Non-pigmented ciliary epithelial cell (primary cell): ENCODE measurements at regions not wholly inside any gene's neighbourhood (a gene's known extent, or its start where the extent isn't known, plus 50 kb on each side); places are given as distances from the start of the nearest gene placed in this dataset.

Experiments
- DNase-seq: peaks from one replicate; pipeline ENCODE4 v3.0.0-alpha.2; 2010; ENCODE audit warnings: low read depth

DNA sequence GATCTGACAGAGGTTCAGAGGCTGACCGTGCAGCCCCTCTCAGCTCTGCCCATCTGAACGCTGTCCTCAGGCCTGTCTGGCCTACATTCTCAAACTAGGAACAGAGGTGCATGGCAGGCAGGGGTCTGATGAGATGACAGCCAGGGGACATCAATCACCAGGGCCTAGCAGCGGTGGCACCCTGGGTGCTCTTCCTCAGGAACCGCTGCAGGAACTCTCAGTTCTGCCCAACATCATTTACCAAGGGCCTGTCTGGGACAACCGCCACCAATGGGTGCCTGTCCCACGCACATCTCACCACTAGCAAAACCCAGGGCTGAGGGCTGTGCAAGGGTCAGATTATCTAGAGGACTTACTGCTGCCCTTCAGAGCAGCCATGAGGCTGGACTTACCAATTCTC lies 245.7 kb downstream of the TOMM20 start:
- DNase-seq: no peak

- no peak for DNase-seq
These were observed 246.5 kb downstream of the TOMM20 start for GRCh38 chr1:234881893-234882771.

DNA sequence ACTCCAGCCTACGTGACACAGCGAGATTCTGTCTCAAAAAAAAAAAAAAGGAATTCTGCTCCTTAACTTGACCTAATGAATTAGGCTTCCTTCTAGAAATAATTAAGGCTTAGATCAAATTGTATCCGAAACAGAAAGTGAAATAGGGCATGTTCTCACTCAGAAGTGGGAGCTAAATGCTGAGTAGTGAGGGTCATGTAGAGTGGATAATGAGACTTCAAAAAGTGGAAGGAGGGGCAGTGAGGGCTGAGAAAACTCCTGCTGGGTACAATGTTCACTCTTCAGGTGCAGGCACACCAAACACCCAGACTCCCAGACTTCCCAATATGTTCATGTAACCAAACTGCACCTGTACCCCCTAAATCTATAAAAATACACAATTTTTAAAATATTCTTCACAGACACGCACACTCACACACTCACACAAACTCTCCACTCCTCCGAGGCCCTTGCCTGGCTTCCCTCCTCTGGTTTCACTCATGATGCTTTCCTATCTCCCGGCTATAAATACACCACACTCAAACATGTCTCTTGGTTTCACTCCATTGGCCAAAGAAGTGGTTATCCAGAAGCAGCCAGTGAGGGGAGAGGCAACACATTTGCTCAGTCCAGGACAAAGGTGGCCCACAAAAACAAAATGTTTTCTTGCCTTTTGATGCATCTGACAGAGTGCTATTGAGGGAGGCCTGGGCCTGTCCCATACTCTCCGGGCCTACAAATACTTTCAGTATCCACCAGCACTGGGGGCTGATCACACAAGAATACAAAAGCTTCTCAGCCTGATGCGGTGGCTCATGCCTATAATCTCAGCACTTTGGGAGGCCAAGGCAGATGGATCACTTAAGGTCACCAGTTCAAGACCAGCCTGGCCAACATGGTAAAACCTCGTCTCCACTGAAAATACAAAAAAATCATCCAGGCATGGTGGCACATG lies 249.2 kb downstream of the TOMM20 start:
- no peak for DNase-seq

DNA sequence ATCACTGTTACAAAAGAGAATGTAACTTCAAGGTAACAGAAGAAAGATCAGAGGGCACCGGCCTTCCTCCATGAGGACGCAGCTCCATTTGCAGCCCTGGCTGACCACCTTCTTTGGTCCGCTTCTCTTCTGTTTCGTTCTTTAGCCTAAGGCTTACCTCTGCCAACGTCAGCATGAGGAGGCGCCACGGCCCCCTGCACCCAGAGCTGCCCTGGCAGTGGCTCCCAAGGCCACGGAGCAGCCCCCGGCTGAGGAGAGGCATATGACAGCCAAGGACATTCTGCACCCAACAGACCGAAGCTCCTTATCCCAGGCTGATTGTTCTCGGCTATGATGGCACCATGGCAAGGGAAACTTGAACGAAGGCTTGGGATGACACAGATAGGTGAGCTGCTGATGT lies 250.3 kb downstream of the TOMM20 start:
- no peak for DNase-seq

DNA sequence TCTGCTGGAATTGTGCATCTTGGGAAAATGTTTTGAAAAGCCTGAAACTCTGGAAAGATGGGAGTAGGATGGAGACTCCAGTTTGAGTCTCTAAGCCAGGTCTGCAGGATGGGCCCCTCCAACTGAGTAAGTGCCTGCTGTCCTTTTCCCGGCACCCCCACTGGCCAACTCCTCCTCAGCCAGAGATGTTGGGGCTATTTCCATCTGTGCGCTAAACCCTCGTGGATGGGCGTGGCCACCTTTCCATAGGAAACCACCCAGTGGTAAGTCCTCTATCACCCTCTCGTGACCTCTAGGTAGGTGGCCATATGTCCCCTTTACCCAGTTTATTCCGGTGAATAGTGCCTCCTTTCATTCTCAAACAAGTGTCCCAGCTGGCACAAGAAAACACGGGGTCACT lies 250.9 kb downstream of the TOMM20 start:
- no peak for DNase-seq

GRCh38 chr1:234875953-234876855 lies 252.4 kb downstream of the TOMM20 start:
- no peak for DNase-seq

DNA sequence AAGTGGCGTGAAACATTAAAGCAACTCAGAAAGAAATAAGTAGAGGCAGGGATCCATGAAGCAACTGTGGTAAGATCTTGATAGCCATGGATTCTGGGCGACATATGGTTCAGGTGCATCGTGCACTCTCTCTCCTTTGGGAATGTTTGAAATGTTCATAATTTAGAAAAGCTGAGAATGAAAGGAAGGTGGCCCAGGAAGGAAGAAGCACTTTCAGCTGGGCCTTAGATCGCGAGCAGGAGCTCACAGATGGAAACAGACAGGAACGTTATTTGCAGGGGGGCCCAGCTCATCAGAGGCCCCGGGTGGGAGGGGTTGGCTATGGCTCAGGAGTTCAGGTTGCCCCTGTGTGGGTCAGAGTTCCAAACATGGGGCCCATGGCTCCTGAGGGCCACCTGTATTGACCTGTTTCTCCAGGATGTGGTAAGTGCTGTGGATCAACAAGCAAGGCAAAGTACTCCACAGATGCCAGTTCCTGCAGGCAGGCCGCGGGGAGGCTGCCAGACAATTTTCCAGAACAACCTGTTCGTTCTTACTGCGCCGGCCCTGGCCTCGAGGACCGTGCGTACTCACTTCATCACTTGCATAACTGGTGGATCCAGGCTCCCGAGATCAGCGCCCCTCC lies 253.2 kb downstream of the TOMM20 start:
- DNase-seq: no peak

DNA sequence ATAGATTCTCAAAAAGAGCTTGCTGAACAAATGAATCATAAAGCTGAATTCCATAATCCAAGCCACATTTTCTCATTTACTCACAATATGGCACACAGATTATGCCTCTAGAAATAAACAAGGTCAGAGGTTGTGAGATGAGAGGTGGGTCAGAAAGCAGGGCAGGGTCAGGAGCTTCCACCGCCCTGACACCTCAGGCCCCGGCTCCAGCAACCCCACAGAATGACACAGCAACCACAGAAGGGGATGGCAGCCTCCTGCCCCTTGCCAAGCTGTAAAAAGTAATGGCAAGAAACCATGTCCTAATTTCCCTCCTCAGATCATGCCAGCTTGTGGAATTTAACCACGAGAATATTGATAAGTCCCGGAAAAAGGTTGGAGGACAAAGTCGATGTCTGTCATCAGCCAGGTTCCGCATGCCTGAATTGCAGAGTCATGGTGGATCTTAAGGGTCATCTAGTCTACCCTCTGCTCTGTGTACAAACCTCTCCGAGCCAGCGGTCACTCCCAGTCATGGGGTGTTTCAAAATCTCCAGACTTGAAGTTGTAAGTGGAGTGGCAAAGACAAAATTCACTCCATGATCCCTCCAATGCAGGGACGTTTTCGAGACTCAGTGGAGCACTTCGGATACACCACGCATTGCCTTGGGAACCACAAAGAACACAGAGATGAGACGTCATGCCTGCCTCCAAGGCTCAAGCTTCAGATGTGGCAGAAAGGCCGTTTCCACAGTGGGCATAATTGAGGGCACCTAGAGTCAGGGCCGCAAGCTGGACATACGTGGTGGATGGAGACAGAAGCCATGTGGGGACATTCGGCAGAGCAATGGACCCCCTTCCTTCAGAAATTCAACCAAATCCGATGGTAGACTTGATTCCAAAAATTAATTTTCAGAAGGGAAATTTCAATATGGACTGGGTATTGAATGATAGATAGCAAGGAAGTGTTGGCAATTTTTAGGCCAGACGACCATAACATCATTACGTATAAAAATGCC lies 254.0 kb downstream of the TOMM20 start:
- no peak for DNase-seq

GRCh38 chr1:234871710-234872271 lies 256.8 kb downstream of the TOMM20 start:
- no peak for DNase-seq

DNA sequence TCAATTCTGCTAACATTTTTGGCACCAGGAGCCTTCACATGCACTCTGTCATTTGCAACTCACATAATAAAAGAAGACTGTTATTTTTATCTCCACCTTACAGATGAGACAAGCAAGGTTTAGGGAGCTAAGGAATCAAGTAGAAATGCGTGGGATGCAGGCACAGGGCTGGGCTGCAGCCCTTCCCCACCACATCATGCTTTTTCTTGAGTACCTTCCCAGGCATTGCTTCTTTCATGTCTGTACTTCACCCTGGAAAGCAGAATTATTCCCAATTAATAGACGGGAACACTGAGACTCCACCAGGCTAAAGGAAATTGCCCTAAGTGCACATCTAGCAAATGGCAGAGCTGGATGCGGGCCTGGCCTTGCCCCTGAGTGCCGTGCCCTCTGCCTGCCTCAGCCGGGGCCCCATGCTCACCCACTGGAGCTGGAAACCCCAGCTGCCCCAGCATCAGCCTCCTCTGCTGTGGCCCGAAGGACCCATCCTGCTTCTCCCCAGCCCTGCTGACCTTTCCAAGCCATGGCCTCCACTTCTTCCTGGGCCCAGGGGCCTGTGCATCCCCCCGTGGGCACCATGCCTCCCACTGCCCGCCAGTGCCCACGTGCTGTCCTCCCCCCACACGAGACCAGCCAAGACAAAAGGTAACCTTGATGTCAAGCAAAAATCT lies 257.5 kb downstream of the TOMM20 start:
- DNase-seq: no peak

DNA sequence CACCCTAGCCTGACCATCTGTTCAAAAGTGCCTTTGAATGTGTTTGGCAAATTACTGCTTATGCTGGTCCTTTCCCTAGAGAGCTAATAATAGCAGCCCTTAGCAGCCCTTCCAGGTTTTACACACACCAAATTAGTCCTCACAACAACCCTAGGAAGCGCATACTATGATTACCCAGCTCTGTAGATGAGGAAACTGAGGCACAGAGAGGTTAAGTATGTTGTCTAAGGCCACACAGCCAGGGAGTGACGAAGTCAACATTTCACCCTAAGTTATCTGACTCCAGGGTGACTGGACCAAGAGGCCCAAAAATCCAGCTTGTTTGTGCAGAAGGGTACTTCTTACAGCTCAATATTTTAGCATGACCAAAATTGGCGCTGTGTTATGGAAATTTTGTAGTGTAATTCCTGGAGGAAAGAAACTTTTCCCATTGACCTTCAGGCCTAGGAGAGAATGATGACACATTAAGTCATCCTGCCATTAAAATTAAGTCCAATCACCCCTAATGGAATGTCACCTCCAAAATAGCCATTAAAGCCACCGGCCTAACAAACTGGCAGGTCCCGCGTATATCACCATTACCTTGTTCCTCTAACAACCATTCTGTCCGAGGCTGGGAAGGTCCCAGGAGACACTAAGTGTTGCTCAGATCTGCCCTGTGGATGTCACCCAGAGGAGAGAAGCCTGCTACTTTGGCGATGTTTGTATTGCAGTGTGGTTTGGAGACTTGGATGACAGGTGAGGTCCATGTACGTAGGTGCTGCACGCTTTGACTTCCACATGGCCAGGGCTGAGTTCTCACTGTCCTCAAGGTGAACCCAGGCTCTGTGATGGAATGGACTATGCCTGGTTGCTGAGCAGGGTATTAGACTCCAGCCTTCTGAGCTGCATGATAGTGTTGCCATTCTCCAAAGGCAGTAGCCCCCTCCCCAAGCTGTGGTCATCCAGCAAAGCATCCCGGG lies 258.3 kb downstream of the TOMM20 start:
- no peak for DNase-seq

GRCh38 chr1:234869182-234870019 lies 259.2 kb downstream of the TOMM20 start:
- no peak for DNase-seq

DNA sequence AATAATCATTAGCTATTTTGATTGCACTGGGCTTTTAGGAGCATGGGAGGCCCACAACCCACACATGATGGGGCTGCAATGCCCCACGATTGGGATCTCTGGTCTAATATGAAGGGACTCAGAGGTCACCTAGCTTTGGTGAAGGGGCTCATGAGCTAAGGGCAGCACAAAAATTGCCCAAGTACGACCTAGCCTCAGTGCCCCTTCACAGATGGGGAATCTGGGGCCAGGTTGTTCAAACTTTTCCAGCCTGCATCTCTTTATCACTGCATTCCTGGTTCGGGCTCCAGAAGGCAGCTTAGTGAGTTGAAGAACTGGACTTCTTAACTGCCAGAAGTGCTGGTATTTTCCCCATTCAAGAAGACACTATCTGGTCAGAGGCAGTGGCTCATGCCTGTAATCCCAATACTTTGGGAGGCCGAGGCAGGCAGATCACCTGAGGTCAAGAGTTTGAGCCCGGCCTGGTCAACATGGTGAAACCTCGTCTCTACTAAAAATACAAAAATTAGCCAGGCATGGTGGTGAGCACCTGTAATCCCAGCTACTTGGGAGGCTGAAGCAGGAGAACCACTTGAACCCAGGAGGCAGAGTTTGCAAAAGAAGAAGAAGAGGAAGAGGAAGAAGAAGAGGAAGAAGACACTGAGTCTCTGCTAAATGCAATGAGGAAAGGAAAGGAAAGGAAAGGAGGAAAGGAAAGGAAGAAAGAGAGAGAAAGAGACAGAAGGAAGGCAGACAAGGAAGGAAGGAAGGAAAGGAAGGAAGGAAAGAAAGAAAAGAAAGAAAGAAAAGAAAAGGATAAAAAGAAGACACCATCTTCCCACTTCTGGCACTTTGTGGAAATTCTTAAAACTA lies 258.5 kb upstream of the IRF2BP2 start:
- no peak for DNase-seq

GRCh38 chr1:234866007-234866866 lies 256.3 kb upstream of the IRF2BP2 start:
- DNase-seq: peak; percentile 70
